ENCODE measurements at regions not wholly inside any gene's neighbourhood (a gene's known extent, or its start where the extent isn't known, plus 50 kb on each side); places are given as distances from the start of the nearest gene placed in this dataset.

- Histone ChIP-seq H3K36me3 (ENCODE audit: insufficient read depth, low read length) (no peaks in the 10 kb centered on the region), H3K9me3 (ENCODE audit: insufficient read depth, low read depth, low read length) (no peaks in the 10 kb centered on the region), H3K4me3 (ENCODE audit: low read length, poor library complexity, severe bottlenecking) (no peak overlapping the region), H3F3A (ENCODE audit: low read depth) (no peaks in the 10 kb centered on the region), H2AFZ (ENCODE audit: low read length) (no peak overlapping the region), H3K79me2 (ENCODE audit: insufficient read depth, low read length) (no peaks in the 10 kb centered on the region), H3K27me3 (ENCODE audit: insufficient read depth, low read length, poor library complexity, severe bottlenecking) (no peaks in the 10 kb centered on the region), H3K4me1 (ENCODE audit: insufficient read depth, low read length, poor library complexity, severe bottlenecking) (no peaks in the 10 kb centered on the region), H3K9ac (ENCODE audit: low read depth, low read length, poor library complexity, severe bottlenecking) (no peak overlapping the region), H3K9me2 (replicated peaks; ENCODE audit: low read depth, low read length) (no peaks in the 10 kb centered on the region), H3K4me2 (ENCODE audit: low read depth, low read length, poor library complexity, severe bottlenecking) (no peak overlapping the region), H4K20me1 (ENCODE audit: insufficient read depth, low read length, poor library complexity, severe bottlenecking) (no peaks in the 10 kb centered on the region)
- TF ChIP-seq CTCF (conservative IDR thresholded peaks at IDR 0.05; ENCODE audit: low read length) (peak; percentile 92), EZH2phosphoT487 (IDR thresholded peaks at IDR 0.05; ENCODE audit: borderline replicate concordance) (no peak)
Measured at GRCh38 chr11:28697920-28698827, 590.0 kb downstream of the METTL15 start.

GRCh38 chr11:28696591-28696990, 588.4 kb downstream of the METTL15 start:
- no peak for TF ChIP-seq EZH2phosphoT487 (IDR thresholded peaks at IDR 0.05; ENCODE audit: borderline replicate concordance)
- TF ChIP-seq CTCF (conservative IDR thresholded peaks at IDR 0.05; ENCODE audit: low read length), result no peak
- no peaks in the 10 kb centered on the region for H3K9me2 ChIP-seq (replicated peaks; ENCODE audit: low read depth, low read length)
- no peak overlapping the region for H3K9ac ChIP-seq (ENCODE audit: low read depth, low read length, poor library complexity, severe bottlenecking)
- H3F3A ChIP-seq (ENCODE audit: low read depth), result no peaks in the 10 kb centered on the region
- no peaks in the 10 kb centered on the region for H3K4me1 ChIP-seq (ENCODE audit: insufficient read depth, low read length, poor library complexity, severe bottlenecking)
- no peak overlapping the region for H3K4me2 ChIP-seq (ENCODE audit: low read depth, low read length, poor library complexity, severe bottlenecking)
- H3K9me3 ChIP-seq (ENCODE audit: insufficient read depth, low read depth, low read length), result no peaks in the 10 kb centered on the region
- H2AFZ ChIP-seq (ENCODE audit: low read length), result no peak overlapping the region
- no peaks in the 10 kb centered on the region for H3K36me3 ChIP-seq (ENCODE audit: insufficient read depth, low read length)
- H4K20me1 ChIP-seq (ENCODE audit: insufficient read depth, low read length, poor library complexity, severe bottlenecking), result no peaks in the 10 kb centered on the region
- H3K79me2 ChIP-seq (ENCODE audit: insufficient read depth, low read length), result no peaks in the 10 kb centered on the region
- no peaks in the 10 kb centered on the region for H3K27me3 ChIP-seq (ENCODE audit: insufficient read depth, low read length, poor library complexity, severe bottlenecking)
- no peak overlapping the region for H3K4me3 ChIP-seq (ENCODE audit: low read length, poor library complexity, severe bottlenecking)

GRCh38 chr11:28690746-28691145, 582.6 kb downstream of the METTL15 start:
- Histone ChIP-seq H3K9me2 (replicated peaks; ENCODE audit: low read depth, low read length) (no peaks in the 10 kb centered on the region), H3K4me1 (ENCODE audit: insufficient read depth, low read length, poor library complexity, severe bottlenecking) (no peaks in the 10 kb centered on the region), H3K27me3 (ENCODE audit: insufficient read depth, low read length, poor library complexity, severe bottlenecking) (no peaks in the 10 kb centered on the region), H3K9me3 (ENCODE audit: insufficient read depth, low read depth, low read length) (no peaks in the 10 kb centered on the region), H3K36me3 (ENCODE audit: insufficient read depth, low read length) (no peaks in the 10 kb centered on the region), H2AFZ (ENCODE audit: low read length) (no peak overlapping the region), H4K20me1 (ENCODE audit: insufficient read depth, low read length, poor library complexity, severe bottlenecking) (no peaks in the 10 kb centered on the region), H3K4me2 (ENCODE audit: low read depth, low read length, poor library complexity, severe bottlenecking) (no peak overlapping the region), H3K79me2 (ENCODE audit: insufficient read depth, low read length) (no peaks in the 10 kb centered on the region), H3K4me3 (ENCODE audit: low read length, poor library complexity, severe bottlenecking) (no peak overlapping the region), H3F3A (ENCODE audit: low read depth) (no peaks in the 10 kb centered on the region), H3K9ac (ENCODE audit: low read depth, low read length, poor library complexity, severe bottlenecking) (no peak overlapping the region)
- TF ChIP-seq EZH2phosphoT487 (IDR thresholded peaks at IDR 0.05; ENCODE audit: borderline replicate concordance) (no peak), CTCF (conservative IDR thresholded peaks at IDR 0.05; ENCODE audit: low read length) (no peak)

All from Loucy (cell line).